ENCODE measurements at regions not wholly inside any gene's neighbourhood (a gene's known extent, or its start where the extent isn't known, plus 50 kb on each side); places are given as distances from the start of the nearest gene placed in this dataset.

- no peak for DNase-seq (ENCODE audit: low read depth)
- TF ChIP-seq CTCF (IDR thresholded peaks at IDR 0.05; ENCODE audit: insufficient read depth, low read depth, low read length, missing control alignments), result no peak
- H3K4me3 ChIP-seq (ENCODE audit: low read depth, low read length), result no peak overlapping the region
These were observed 88.1 kb upstream of the BCL6 start for GRCh38 chr3:187833375-187833774.

GRCh38 chr3:187833799-187834578 is 88.7 kb upstream of the BCL6 start:
- peak; percentile 25 for DNase-seq (ENCODE audit: low read depth)
- no peak for TF ChIP-seq CTCF (IDR thresholded peaks at IDR 0.05; ENCODE audit: insufficient read depth, low read depth, low read length, missing control alignments)
- no peak overlapping the region for H3K4me3 ChIP-seq (ENCODE audit: low read depth, low read length)

- no peak overlapping the region for H3K4me3 ChIP-seq (ENCODE audit: low read depth, low read length)
- TF ChIP-seq CTCF (IDR thresholded peaks at IDR 0.05; ENCODE audit: insufficient read depth, low read depth, low read length, missing control alignments), result no peak
- DNase-seq (ENCODE audit: low read depth), result no peak
These were observed 91.8 kb upstream of the BCL6 start for GRCh38 chr3:187836823-187837770.

GRCh38 chr3:187838016-187838540 is 92.8 kb upstream of the BCL6 start:
- no peak for TF ChIP-seq CTCF (IDR thresholded peaks at IDR 0.05; ENCODE audit: insufficient read depth, low read depth, low read length, missing control alignments)
- DNase-seq (ENCODE audit: low read depth), result no peak
- H3K4me3 ChIP-seq (ENCODE audit: low read depth, low read length), result no peak overlapping the region

- no peak overlapping the region for H3K4me3 ChIP-seq (ENCODE audit: low read depth, low read length)
- no peak for TF ChIP-seq CTCF (IDR thresholded peaks at IDR 0.05; ENCODE audit: insufficient read depth, low read depth, low read length, missing control alignments)
- DNase-seq (ENCODE audit: low read depth), result no peak
These were observed 94.2 kb upstream of the BCL6 start for GRCh38 chr3:187839422-187839821.

- no peak for DNase-seq (ENCODE audit: low read depth)
- TF ChIP-seq CTCF (IDR thresholded peaks at IDR 0.05; ENCODE audit: insufficient read depth, low read depth, low read length, missing control alignments), result no peak
These were observed 95.6 kb upstream of the BCL6 start for GRCh38 chr3:187840856-187841255.

More at GRCh38 chr3:187840856-187841255, 95.6 kb upstream of the BCL6 start:
- H3K4me3 ChIP-seq (ENCODE audit: low read depth, low read length), result no peak overlapping the region
